Sigmoid colon (tissue), 4 donors: ENCODE measurements at regions not wholly inside any gene's neighbourhood (a gene's known extent, or its start where the extent isn't known, plus 50 kb on each side); places are given as distances from the start of the nearest gene placed in this dataset.

ENCODE experiments used
- CTCF ChIP-seq, 4 experiments: fragments of 450-650 bp in 3 of 4; fragments of 200-600 bp in 1 of 4; IDR thresholded peaks; one replicate each; pipeline ENCODE4 v1.5.1; 2016 to 2019; ENCODE audit warnings: antibody characterized with exemption in 4 of 4, mild to moderate bottlenecking in 3 of 4, moderate library complexity in 2 of 4
- EP300 ChIP-seq, 4 donors: sonication (generic); formaldehyde crosslinking; IDR thresholded peaks; one replicate each; pipeline ENCODE4 v1.6.1; 2017; ENCODE audit warnings: antibody characterized with exemption in 4 of 4
- POLR2A ChIP-seq, 2 donors: fragments of 450-650 bp; IDR thresholded peaks; one replicate each; pipeline ENCODE4 v1.6.1; 2016; ENCODE audit warnings: antibody characterized with exemption in 2 of 2, mild to moderate bottlenecking in 2 of 2, moderate library complexity in 2 of 2
- POLR2AphosphoS5 ChIP-seq, 4 donors: sonication (generic); formaldehyde crosslinking; IDR thresholded peaks; one replicate each; pipeline ENCODE4 v1.6.1; 2017; ENCODE audit warnings: antibody characterized with exemption in 4 of 4

- no peak for TF ChIP-seq CTCF (IDR thresholded peaks at IDR 0.05)
- no peak for TF ChIP-seq EP300 (IDR thresholded peaks at IDR 0.05)
- TF ChIP-seq POLR2AphosphoS5 (IDR thresholded peaks at IDR 0.05): no peak
- TF ChIP-seq POLR2A (IDR thresholded peaks at IDR 0.05): no peak
Observed at GRCh38 chr7:115749924-115750323, 280.6 kb downstream of the TFEC start.
